OCI-LY7 (cell line): ENCODE measurements at regions not wholly inside any gene's neighbourhood (a gene's known extent, or its start where the extent isn't known, plus 50 kb on each side); places are given as distances from the start of the nearest gene placed in this dataset.

Experiments
- BruUV-seq: library from RNA; stranded (reverse); fragments of 400-500 nt; replicated peaks from 2 replicates; lab custom pipeline; 2021; lab: Mats Ljungman, UMichigan
- CTCF ChIA-PET: fragments of 300-600 bp; sonication (Branson Sonifier 250); formaldehyde crosslinking; loops from one replicate; lab custom pipeline; 2022; ENCODE audit warnings: antibody characterized with exemption; ENCODE audit not compliant: unreplicated experiment; lab: Charles Lee
- POLR2A ChIA-PET: fragments of 300-600 bp; sonication (Branson Sonifier 250); formaldehyde crosslinking; loops from one replicate; lab custom pipeline; 2022; ENCODE audit warnings: antibody characterized with exemption; lab: Charles Lee
- DNase-seq: peaks from one replicate; pipeline ENCODE4 v3.0.0-alpha.2; 2015; ENCODE audit warnings: low spot score
- H2AFZ ChIP-seq: fragments of 200-600 bp; sonication (generic), shearing (Covaris generic); 2 replicates; pipeline ENCODE4 v1.6.1; 2014; ENCODE audit warnings: mild to moderate bottlenecking, antibody characterized with exemption, low read length, moderate library complexity
- H3K27ac ChIP-seq: fragments of 200-600 bp; sonication (generic); 2 replicates; pipeline ENCODE4 v1.5.1; 2014; ENCODE audit warnings: mixed run types, low read depth, mild to moderate bottlenecking, moderate library complexity, low read length, inconsistent platforms; ENCODE audit not compliant: poor library complexity, severe bottlenecking
- H3K36me3 ChIP-seq: fragments of 200-600 bp; sonication (generic); 2 replicates; pipeline ENCODE4 v1.6.1; 2014; ENCODE audit warnings: mild to moderate bottlenecking, antibody characterized with exemption, low read length, moderate library complexity, mixed read lengths; ENCODE audit not compliant: insufficient read depth
- H3K4me1 ChIP-seq: fragments of 200-600 bp; sonication (generic); 2 replicates; pipeline ENCODE4 v1.5.1; 2014; ENCODE audit warnings: mild to moderate bottlenecking, low read length; ENCODE audit not compliant: insufficient read depth, poor library complexity, severe bottlenecking
- H3K4me2 ChIP-seq: fragments of 200-600 bp; sonication (generic); 2 replicates; pipeline ENCODE4 v1.6.1; 2014; ENCODE audit warnings: mild to moderate bottlenecking, low read length
- H3K4me3 ChIP-seq: fragments of 200-600 bp; sonication (generic); 2 replicates; pipeline ENCODE4 v1.5.1; 2014; ENCODE audit warnings: mild to moderate bottlenecking, low read depth, low read length; ENCODE audit not compliant: poor library complexity, severe bottlenecking
- H3K79me2 ChIP-seq: fragments of 200-600 bp; sonication (generic); 2 replicates; pipeline ENCODE4 v1.6.1; 2016; ENCODE audit warnings: low read depth, mild to moderate bottlenecking, low read length, moderate library complexity, mixed read lengths; ENCODE audit not compliant: insufficient read depth
- H3K9me2 ChIP-seq: fragments of 200-600 bp; sonication (generic); 2 replicates; pipeline ENCODE4 v1.6.1; 2016; ENCODE audit warnings: mild to moderate bottlenecking, low read length, mixed read lengths; ENCODE audit not compliant: insufficient read depth
- H3K9me3 ChIP-seq: fragments of 200-600 bp; sonication (generic); 2 replicates; pipeline ENCODE4 v1.6.1; 2014; ENCODE audit warnings: mild to moderate bottlenecking, mixed run types, low read length, mixed read lengths
- H4K20me1 ChIP-seq: fragments of 200-600 bp; sonication (generic); 2 replicates; pipeline ENCODE4 v1.6.1; 2014; ENCODE audit warnings: mild to moderate bottlenecking, antibody characterized with exemption, low read length, moderate library complexity, mixed read lengths; ENCODE audit not compliant: insufficient read depth
- CTCF ChIP-seq: fragments of 200-600 bp; sonication (generic); conservative IDR thresholded peaks from 2 replicates; pipeline ENCODE4 v1.5.1; 2014; ENCODE audit warnings: mild to moderate bottlenecking, antibody characterized with exemption, low read length, moderate library complexity, mixed read lengths
- EZH2phosphoT487 ChIP-seq: fragments of 200-600 bp; sonication (generic); IDR thresholded peaks from 2 replicates; pipeline ENCODE4 v1.6.1; 2018; ENCODE audit warnings: low read depth, borderline replicate concordance, mild to moderate bottlenecking, mixed run types, antibody characterized with exemption, low read length, moderate library complexity, mixed read lengths
- intact Hi-C: fragments of 100-400 bp; cut with micrococcal nuclease; formaldehyde crosslinking; loops from one replicate; pipeline ENCODE4 v1.10.0; 2022; ENCODE audit not compliant: unreplicated experiment

DNA sequence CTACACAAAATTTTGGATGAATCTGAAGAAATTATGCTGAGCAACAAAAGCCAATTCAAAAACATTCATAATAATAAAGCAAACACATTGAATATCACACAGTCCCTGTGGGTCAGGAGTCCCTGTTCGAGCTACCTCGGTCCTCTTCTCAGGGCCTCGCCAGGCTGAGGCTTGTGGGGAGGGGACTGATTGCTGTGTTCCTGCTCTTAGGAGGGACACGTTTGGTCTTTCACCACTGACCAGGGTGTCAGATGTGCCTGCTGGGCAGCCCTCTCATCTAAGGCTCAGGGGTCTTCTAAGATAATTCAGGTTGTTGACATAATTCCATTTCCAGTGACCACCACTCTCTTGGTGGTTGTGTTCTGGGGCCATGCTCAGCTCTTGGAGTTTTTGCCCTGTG lies 233.8 kb upstream of the PPP2R2D start:
- no peak for TF ChIP-seq CTCF
- no peaks in the 10 kb centered on the region for H3K9me3 ChIP-seq
- H3K36me3 ChIP-seq: no peaks in the 10 kb centered on the region
- no peak overlapping the region for H2AFZ ChIP-seq
- H3K9me2 ChIP-seq: no peaks in the 10 kb centered on the region
- H3K27ac ChIP-seq: no peak overlapping the region
- intact Hi-C loops: no loop called here
- no peak for DNase-seq
- H3K79me2 ChIP-seq: no peaks in the 10 kb centered on the region
- no TSS peak for BruUV-seq
- H4K20me1 ChIP-seq: no peaks in the 10 kb centered on the region
- H3K4me3 ChIP-seq: no peak overlapping the region
- no peak overlapping the region for H3K4me2 ChIP-seq
- ChIA-PET CTCF (no interaction called here), POLR2A (no interaction called here)
- no peaks in the 10 kb centered on the region for H3K4me1 ChIP-seq

- TF ChIP-seq EZH2phosphoT487: no peak
- TF ChIP-seq CTCF: no peak
These were observed 233.2 kb upstream of the PPP2R2D start for GRCh38 chr10:131667561-131667960.

DNA sequence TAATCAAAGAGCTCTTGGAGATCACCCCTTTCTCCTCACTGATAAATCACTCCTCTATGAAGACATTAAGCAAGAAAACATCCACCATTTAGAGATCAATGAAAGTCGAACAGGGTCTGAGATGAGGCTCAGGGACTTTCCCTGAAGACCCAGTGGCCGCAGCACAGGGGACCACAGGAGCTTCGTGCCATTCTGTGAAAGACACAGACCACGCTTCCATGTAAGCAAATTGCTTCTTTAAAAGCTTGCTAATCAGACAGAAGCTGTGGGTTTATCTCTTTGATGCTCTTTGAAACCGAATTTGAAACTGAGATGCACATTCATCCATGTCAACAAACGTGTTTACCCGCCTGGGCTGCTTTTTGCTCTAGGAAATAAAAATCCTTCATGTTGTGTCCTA lies 231.9 kb upstream of the PPP2R2D start:
- Histone ChIP-seq H3K4me1 (no peaks in the 10 kb centered on the region), H4K20me1 (no peaks in the 10 kb centered on the region), H3K27ac (no peak overlapping the region), H2AFZ (no peak overlapping the region), H3K9me3 (no peaks in the 10 kb centered on the region), H3K4me3 (no peak overlapping the region), H3K79me2 (no peaks in the 10 kb centered on the region), H3K36me3 (no peaks in the 10 kb centered on the region), H3K4me2 (no peak overlapping the region), H3K9me2 (no peaks in the 10 kb centered on the region)
- POLR2A ChIA-PET: no interaction called here
- TF ChIP-seq EZH2phosphoT487: no peak
- TF ChIP-seq CTCF: no peak
- no peak for DNase-seq
- intact Hi-C loops: no loop called here
- CTCF ChIA-PET: no interaction called here
- BruUV-seq: no TSS peak

More at GRCh38 chr10:131667561-131667960, 233.2 kb upstream of the PPP2R2D start:
- ChIA-PET CTCF (no interaction called here), POLR2A (no interaction called here)
- Histone ChIP-seq H3K27ac (no peak overlapping the region), H3K4me3 (no peak overlapping the region), H2AFZ (no peak overlapping the region), H4K20me1 (no peaks in the 10 kb centered on the region), H3K9me3 (no peaks in the 10 kb centered on the region), H3K9me2 (no peaks in the 10 kb centered on the region), H3K4me2 (no peak overlapping the region), H3K4me1 (no peaks in the 10 kb centered on the region), H3K36me3 (no peaks in the 10 kb centered on the region), H3K79me2 (no peaks in the 10 kb centered on the region)
- BruUV-seq: no TSS peak
- DNase-seq: no peak
- intact Hi-C loops: no loop called here
